SU-DHL-6 (cell line): ENCODE measurements at regions not wholly inside any gene's neighbourhood (a gene's known extent, or its start where the extent isn't known, plus 50 kb on each side); places are given as distances from the start of the nearest gene placed in this dataset.

Experiments used
- CTCF ChIP-seq: fragments of 200-600 bp; sonication (generic); IDR thresholded peaks from one replicate; pipeline ENCODE4 v1.5.1; 2017; ENCODE audit warnings: antibody characterized with exemption, mild to moderate bottlenecking, low read length, moderate library complexity; ENCODE audit not compliant: insufficient read depth, poor library complexity, severe bottlenecking
- EZH2phosphoT487 ChIP-seq: fragments of 200-600 bp; sonication (generic), shearing (Covaris generic); conservative IDR thresholded peaks from 2 replicates; pipeline ENCODE4 v1.6.1; 2018; ENCODE audit warnings: mild to moderate bottlenecking, antibody characterized with exemption, low read length, moderate library complexity, mixed read lengths

GRCh38 chr11:10920875-10921274, 63.0 kb upstream of the ZBED5 start:
- TF ChIP-seq CTCF (no peak), EZH2phosphoT487 (no peak)
